ENCODE measurements at regions not wholly inside any gene's neighbourhood (a gene's known extent, or its start where the extent isn't known, plus 50 kb on each side); places are given as distances from the start of the nearest gene placed in this dataset.
"Not testable (repeated sequence)": the region's sequence is repeated elsewhere in the genome, so short reads cannot be mapped to it uniquely, and the experiment has no call there.

GRCh38 chr14:44388306-44388705, 118.8 kb downstream of the FSCB start:
- no peak for DNase-seq (ENCODE audit: low read depth in 2 of 3, low spot score in 1 of 3)

GRCh38 chr14:44385906-44386305, 121.2 kb downstream of the FSCB start:
- no peak for DNase-seq (ENCODE audit: low read depth in 2 of 3, low spot score in 1 of 3)

DNA sequence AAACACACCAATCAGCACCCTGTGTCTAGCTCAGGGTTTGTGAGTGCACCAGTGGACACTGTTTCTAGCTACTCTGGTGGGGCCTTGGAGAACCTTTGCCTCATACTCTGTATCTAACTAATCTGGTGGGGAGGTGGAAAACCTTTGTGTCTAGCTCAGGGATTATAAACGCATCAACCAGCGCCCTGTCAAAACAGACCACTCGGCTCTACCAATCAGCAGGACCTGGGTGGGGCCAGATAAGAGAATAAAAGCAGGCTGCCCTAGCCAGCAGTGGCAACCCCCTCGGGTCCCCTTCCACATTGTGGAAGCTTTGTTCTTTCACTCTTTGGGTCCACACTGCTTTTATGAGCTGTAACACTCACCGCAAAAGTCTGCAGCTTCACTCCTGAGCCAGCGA, 121.8 kb downstream of the FSCB start:
- not testable (repeated sequence) for DNase-seq (ENCODE audit: low read depth in 2 of 3, low spot score in 1 of 3)

- not testable (repeated sequence) for DNase-seq (ENCODE audit: low read depth in 2 of 3, low spot score in 1 of 3)
These were observed 122.3 kb downstream of the FSCB start for GRCh38 chr14:44384601-44385293.

DNA sequence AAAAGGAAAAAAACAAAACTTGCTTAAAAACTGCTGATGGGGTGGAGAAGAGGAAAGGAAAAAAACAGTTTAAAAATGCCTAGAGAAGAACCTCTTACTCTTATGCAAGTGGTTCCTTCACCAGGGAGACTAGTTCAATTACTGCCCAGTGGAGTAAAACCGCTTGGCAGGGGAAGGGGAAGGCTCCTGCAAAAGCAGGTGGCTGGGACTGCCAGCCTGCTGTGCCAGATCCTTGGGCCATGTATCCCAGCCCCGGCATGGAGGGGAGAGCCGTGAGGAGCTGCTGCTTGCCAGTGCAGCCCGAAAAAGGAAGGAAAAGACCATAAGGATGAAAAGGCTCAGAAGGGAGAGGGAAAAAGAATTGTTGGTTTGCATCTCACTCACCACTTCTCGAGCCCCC, 123.0 kb downstream of the FSCB start:
- no peak for DNase-seq (ENCODE audit: low read depth in 2 of 3, low spot score in 1 of 3)

GRCh38 chr14:44383636-44384035, 123.4 kb downstream of the FSCB start:
- DNase-seq (ENCODE audit: low read depth in 2 of 3, low spot score in 1 of 3), result no peak

- no peak for DNase-seq (ENCODE audit: low read depth in 2 of 3, low spot score in 1 of 3)
These were observed 127.6 kb downstream of the FSCB start for GRCh38 chr14:44379292-44379977.

DNA sequence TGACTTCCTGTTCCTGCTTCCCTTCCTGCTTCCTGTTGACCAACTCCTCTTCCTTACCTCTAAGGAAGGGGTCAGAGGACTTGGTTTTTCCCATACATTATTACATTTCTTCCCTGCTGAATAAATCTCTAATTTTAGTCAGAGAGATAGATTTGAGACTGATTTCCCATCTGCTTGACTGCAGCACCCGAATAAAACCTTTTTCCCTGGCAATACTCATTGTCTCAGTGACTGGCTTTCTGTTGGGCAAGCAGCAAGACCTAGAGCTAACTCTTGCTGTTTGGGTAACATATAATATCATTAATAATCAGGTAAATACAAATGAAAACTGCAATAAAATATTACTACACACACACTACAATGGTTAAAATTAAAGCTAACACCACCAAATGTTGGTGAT, 132.2 kb downstream of the FSCB start:
- DNase-seq (ENCODE audit: low read depth in 2 of 3, low spot score in 1 of 3), result no peak

DNA sequence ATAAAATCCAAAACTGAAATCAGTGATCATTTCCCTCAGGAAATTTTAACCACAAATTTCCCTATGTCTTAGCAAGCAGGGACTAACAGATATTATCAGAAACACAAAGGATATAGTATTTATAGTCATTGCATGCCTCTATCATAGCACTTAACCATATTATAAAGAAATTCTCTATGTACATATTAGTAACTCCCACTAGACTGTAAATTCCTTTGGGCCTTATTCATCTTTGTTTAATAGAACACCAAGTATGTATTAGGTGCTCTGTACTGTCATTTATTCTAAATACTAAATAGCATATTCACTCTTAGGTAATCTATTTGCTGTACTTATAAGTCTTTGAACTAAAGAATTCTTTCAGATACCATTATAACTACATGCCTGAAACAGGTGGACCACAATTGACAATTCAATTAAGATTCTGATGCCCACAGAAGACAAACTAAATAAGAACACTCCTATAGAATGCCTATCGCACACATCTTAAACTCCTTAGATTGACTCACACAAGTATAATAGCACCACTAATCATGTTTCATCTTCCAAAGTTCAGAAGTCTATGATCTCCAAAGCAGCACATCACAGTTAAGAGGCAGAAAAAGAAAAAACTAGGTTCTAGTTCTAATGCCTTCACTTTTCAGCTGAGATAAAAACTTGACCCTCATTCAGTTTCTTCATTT, 134.1 kb downstream of the FSCB start:
- DNase-seq (ENCODE audit: low read depth in 2 of 3, low spot score in 1 of 3), result no peak

DNA sequence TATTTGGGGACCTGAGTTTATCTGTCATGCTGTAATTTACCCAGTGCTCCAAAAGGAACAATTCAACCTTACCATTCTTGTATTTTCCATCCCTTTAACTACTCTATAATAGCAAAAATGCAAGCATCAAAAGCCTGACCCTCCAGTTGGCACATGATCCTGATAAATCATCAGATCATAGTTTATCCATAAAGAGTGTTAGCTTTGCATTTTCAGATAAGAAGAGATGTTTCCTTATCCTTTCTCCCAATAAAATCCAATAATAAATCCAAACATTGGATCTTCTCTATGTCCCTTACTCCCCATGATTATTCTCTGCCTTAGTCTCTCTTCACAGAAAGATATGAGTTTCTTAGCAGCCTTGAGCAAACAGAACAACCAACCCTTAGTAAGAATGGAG, 134.9 kb downstream of the FSCB start:
- DNase-seq (ENCODE audit: low read depth in 2 of 3, low spot score in 1 of 3), result no peak

DNA sequence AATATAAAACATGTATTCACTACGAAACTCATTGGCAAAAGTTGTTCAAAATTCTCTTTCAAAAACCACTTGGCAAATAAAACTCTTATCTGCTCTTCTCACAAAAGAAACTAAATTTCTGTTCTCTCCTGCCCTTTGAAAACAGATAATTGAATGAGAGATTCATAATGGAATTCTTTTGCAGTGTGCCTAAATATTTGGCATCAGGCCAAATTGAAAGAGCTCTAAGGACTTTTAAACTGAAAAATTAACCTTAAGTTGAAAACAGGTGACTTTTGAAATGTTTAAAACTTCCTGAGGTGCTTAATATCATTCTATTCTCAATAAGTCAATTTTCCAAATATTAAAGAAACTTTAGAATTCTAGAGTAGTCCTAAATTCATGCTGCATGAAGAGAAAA, 136.4 kb downstream of the FSCB start:
- no peak for DNase-seq (ENCODE audit: low read depth in 2 of 3, low spot score in 1 of 3)

DNA sequence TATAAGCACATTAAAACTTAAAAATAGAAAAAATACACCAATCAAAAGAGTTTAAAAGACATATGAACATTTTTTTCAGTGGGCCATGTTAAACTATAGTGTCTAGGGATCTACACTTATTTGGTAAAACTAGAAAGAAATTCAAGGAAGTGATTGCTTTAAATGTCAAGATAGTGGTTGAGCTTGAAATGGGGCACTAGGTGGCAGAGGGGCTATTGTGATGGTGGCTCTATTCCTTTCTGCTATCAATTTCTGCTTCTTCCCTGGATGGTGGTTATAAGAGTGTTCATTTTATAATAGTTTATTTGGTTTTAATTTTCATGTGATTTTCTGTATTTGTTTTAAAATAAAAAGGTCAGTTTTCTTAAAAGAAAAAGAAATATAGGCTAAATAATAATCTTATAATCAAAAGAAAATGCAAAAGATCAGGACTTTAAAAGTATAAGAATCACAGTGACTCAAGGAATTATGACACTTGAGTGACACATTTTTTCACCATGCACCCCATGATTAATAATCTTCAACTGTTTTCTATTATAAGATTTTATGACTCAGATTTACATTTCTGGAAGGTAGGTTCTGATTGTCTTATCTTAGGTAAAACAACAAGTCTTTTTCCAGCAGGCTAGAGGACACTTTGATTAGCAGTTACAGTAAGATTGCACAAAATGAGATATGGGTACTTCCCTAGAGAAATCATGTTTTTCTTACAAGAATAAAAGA, 137.5 kb downstream of the FSCB start:
- no peak for DNase-seq (ENCODE audit: low read depth in 2 of 3, low spot score in 1 of 3)

DNA sequence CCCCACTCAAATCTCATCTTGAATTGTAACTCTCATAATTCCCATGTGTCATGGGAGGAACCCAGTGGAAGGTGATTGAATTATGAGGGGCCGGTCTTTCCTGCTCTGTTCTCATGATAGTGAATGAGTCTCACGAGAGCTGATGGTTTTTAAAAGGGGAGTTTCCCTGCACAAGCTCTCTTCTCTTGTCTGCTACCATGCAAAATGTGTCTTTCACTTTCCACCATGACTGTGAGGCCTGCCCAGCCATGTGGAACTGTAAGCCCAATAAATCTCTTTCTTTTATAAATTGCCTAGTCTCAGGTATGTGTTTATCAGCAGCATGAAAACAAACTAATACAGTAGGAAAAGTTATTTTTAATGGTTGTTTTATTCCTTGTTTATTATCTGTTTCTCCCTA, 146.0 kb downstream of the FSCB start:
- no peak for DNase-seq (ENCODE audit: low read depth in 2 of 3, low spot score in 1 of 3)

DNA sequence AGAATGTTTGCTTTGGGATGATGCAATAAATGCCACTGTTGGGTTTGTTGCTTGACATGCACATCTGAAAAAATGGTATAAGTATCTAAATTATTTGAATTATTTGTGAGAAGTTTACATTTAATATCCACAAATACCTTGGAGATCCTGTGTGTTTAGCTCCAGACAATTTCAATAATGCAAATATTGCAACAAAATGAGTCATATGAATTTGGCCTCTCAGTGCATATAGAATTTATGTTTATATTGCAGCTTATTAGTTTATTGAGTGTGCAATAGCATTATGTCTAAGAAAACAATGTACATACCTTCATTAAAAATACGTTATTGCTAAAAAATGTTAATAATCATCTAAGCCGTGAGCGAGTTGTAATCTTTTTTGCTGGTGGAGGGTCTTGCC, 153.3 kb downstream of the FSCB start:
- no peak for DNase-seq (ENCODE audit: low read depth in 2 of 3, low spot score in 1 of 3)

- no peak for DNase-seq (ENCODE audit: low read depth in 2 of 3, low spot score in 1 of 3)
These were observed 154.9 kb downstream of the FSCB start for GRCh38 chr14:44352201-44352600.

DNA sequence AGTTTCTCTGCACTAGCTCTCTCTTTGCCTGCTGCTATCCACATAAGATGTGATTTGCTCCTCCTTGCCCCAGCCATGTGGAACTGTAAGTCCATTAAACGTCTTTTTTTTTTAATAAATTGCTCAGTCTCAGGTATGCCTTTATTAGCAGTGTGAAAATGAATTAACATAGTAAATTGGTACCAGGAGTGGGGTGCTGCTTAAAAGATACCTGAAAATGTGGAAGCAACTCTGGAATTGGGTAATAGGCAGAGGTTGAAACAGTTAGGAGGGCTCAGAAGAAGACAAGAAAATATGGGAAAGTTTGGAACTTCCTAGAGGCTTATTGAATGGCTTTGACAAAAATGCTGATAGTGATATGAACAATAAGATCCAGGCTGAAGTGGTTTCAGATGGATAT, 159.8 kb downstream of the FSCB start:
- no peak for DNase-seq (ENCODE audit: low read depth in 2 of 3, low spot score in 1 of 3)

DNA sequence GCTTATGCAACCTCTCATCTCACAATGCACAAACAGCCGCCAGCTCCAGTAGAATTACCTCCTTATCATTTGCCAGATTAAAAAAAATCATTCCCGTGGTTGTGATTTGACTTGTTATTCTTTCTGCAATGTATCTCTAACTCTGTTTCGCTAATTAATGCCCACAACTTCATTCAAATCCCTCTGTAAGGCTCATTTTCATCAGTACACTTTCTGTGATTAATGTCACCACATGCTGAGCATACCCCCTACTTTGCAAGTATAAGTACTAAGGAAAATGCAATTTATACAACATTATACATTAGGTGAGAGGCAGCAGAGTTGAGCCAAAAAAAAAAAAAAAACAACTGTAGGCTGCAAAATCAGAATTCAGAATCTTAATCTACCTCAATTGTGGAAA, 166.0 kb downstream of the FSCB start:
- DNase-seq (ENCODE audit: low read depth in 2 of 3, low spot score in 1 of 3), result no peak

GRCh38 chr14:44339862-44340261, 167.2 kb downstream of the FSCB start:
- no peak for DNase-seq (ENCODE audit: low read depth in 2 of 3, low spot score in 1 of 3)

GRCh38 chr14:44339231-44339630, 167.9 kb downstream of the FSCB start:
- no peak for DNase-seq (ENCODE audit: low read depth in 2 of 3, low spot score in 1 of 3)

GRCh38 chr14:44317441-44317746, 189.7 kb downstream of the FSCB start:
- no peak for DNase-seq (ENCODE audit: low read depth in 2 of 3, low spot score in 1 of 3)

DNA sequence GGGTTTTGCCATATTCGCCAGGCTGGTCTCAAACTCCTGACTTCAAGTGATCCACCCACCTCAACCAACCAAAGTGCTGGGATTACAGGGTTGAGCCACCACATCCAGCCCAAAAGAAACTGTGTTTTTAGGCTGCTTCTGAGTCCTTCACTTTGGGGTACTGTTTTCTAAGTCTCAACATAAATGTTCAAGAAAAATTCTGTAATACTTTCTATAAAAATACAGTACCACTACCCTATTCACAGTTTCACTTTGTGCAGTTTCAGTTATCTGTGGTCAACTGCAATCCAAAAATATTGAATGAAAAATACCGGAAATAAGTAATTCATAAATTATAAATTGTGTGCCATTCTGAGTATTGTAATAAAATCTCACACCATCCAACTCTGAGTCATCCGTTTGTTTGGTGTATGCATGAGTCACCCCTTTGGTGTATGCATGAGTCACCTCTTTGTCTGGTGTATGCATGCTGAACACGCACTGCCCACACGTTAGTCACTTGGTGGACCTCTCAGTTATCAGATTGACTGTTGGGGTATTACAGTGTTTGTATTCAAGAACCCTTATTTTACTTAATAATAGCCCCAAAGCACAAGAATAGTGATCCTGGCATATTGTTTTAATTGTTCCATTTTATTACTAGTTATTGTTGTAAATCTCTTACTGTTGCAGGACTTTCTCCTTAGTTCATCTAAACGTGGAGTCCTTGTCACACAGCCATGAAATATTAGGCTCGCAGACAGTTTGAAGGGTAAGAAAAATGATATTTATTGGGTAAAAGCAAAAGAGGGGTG, 190.2 kb downstream of the FSCB start:
- DNase-seq (ENCODE audit: low read depth in 2 of 3, low spot score in 1 of 3), result peak in 1 of 3 donors; percentile 1

Data from stimulated activated CD4-positive, alpha-beta T cell treated with anti-CD3 and anti-CD28 coated beads, Interleukin-12 subunit alpha, Interleukin-12 subunit beta, amount 100 ng/mL, for 48 hours (primary cell).